ENCODE measurements at regions not wholly inside any gene's neighbourhood (a gene's known extent, or its start where the extent isn't known, plus 50 kb on each side); places are given as distances from the start of the nearest gene placed in this dataset.

DNA sequence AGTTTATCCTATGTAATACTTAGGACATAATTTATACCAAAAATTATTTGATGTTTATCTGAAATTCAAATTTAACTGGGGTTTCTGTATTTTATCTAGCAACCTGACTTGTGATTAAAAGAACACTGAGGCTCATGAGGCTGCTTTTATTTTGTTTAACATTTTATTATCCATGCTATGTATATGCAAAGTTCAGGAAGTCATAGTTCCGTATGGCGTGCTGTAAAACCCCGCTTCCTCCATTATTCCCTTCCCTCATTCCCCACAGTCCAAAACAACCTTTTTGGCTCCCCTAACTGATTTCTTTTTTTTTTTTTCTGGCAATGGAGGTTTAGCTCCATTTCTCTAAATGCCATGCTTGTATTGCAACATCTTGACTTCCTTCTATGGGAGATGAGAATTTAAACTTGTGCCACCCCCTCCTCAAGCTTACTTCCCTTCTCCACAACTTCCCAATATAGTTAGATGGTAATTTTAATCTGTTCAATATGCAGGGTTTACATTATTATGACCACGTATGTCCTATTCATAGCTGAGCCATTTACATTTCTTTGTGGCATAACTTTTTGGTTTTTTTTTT lies 138.0 kb upstream of the DNAH14 start:
- CTCF ChIA-PET = no interaction called here
- H3K27ac ChIP-seq = no peak overlapping the region
- no peak for DNase-seq (ENCODE audit: low spot score)
- TF ChIP-seq, protein P1, sequence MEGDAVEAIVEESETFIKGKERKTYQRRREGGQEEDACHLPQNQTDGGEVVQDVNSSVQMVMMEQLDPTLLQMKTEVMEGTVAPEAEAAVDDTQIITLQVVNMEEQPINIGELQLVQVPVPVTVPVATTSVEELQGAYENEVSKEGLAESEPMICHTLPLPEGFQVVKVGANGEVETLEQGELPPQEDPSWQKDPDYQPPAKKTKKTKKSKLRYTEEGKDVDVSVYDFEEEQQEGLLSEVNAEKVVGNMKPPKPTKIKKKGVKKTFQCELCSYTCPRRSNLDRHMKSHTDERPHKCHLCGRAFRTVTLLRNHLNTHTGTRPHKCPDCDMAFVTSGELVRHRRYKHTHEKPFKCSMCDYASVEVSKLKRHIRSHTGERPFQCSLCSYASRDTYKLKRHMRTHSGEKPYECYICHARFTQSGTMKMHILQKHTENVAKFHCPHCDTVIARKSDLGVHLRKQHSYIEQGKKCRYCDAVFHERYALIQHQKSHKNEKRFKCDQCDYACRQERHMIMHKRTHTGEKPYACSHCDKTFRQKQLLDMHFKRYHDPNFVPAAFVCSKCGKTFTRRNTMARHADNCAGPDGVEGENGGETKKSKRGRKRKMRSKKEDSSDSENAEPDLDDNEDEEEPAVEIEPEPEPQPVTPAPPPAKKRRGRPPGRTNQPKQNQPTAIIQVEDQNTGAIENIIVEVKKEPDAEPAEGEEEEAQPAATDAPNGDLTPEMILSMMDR (conservative IDR thresholded peaks at IDR 0.05; ENCODE audit: low read depth) = no peak
- POLR2A ChIA-PET (ENCODE audit: low non-redundant PET) = no interaction called here

GRCh38 chr1:224795591-224795990 lies 133.9 kb upstream of the DNAH14 start:
- no peak for DNase-seq (ENCODE audit: low spot score)
- no peak overlapping the region for H3K27ac ChIP-seq
- TF ChIP-seq, protein P1 (conservative IDR thresholded peaks at IDR 0.05; ENCODE audit: low read depth) = no peak
- ChIA-PET CTCF (no interaction called here), POLR2A (ENCODE audit: low non-redundant PET) (no interaction called here)

- CTCF ChIA-PET = no interaction called here
- no peak for DNase-seq (ENCODE audit: low spot score)
- TF ChIP-seq, protein P1 (conservative IDR thresholded peaks at IDR 0.05; ENCODE audit: low read depth) = no peak
- POLR2A ChIA-PET (ENCODE audit: low non-redundant PET) = no interaction called here
- no peak overlapping the region for H3K27ac ChIP-seq
Measured at GRCh38 chr1:224799083-224799482, 130.4 kb upstream of the DNAH14 start.

- no peak overlapping the region for H3K27ac ChIP-seq
Measured at GRCh38 chr1:224800486-224801119, 128.9 kb upstream of the DNAH14 start.

DNA sequence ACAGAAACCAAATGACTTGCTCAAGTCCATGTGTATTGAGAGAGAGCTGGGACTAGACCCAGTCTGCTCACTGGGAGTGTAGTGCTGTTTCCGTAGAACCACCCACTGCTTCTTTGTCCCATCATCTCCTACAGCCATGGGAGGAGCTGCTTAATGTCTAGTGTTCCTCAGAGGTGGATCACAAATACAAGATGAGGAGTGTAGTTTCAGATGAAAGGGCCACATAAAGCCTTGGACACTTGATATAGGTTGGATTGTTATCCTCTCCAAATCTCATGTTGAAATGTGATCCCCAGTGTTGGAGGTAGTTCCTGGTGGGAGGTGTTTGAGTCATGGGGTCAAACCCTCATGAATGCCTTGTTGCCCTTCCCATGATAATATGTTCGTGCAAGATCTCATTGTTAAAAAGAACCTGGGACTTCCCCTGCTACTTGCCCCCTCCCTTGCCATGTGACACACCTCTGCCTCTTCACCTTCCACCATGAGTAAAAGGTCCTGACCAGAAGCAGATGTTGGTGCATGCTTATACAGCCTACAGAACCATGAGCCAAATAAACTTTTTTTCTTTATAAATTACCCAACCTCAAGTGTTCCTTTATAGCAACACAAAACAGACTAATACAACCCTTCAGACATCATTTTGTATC lies 127.5 kb upstream of the DNAH14 start:
- TF ChIP-seq, protein P1 (conservative IDR thresholded peaks at IDR 0.05; ENCODE audit: low read depth) = no peak
- no peak overlapping the region for H3K27ac ChIP-seq
- ChIA-PET CTCF (no interaction called here), POLR2A (ENCODE audit: low non-redundant PET) (no interaction called here)
- DNase-seq (ENCODE audit: low spot score) = no peak

More at GRCh38 chr1:224800486-224801119, 128.9 kb upstream of the DNAH14 start:
- CTCF ChIA-PET = no interaction called here
- DNase-seq (ENCODE audit: low spot score) = no peak
- POLR2A ChIA-PET (ENCODE audit: low non-redundant PET) = no interaction called here
- TF ChIP-seq, protein P1 (conservative IDR thresholded peaks at IDR 0.05; ENCODE audit: low read depth) = no peak

GRCh38 chr1:224802617-224803016 lies 126.9 kb upstream of the DNAH14 start:
- ChIA-PET CTCF (no interaction called here), POLR2A (ENCODE audit: low non-redundant PET) (no interaction called here)

More at GRCh38 chr1:224802617-224803016, 126.9 kb upstream of the DNAH14 start:
- no peak for DNase-seq (ENCODE audit: low spot score)
- TF ChIP-seq, protein P1 (conservative IDR thresholded peaks at IDR 0.05; ENCODE audit: low read depth) = no peak
- no peak overlapping the region for H3K27ac ChIP-seq
